Right ventricle myocardium superior (tissue), 1 donor: ENCODE measurements at regions not wholly inside any gene's neighbourhood (a gene's known extent, or its start where the extent isn't known, plus 50 kb on each side); places are given as distances from the start of the nearest gene placed in this dataset.

ENCODE experiments used
- ATAC-seq: fragments of 200-7000 bp; cut with Tn5 transposase; one replicate; pipeline ENCODE4 v1.9.1; 2020; ENCODE audit warnings: mild to moderate bottlenecking; ENCODE audit not compliant: poor library complexity
- DNase-seq: peaks from one replicate; pipeline ENCODE4 v3.0.0-alpha.2; 2020
- intact Hi-C: fragments of 100-400 bp; cut with DNase I; formaldehyde crosslinking; loops from one replicate; pipeline ENCODE4 v1.11.2; 2022
- donor health status: DM: no; HTN: yes; CAD: no; lungs with severe emphysema.

GRCh38 chr11:105553025-105553424, 56.8 kb upstream of the GRIA4 start:
- intact Hi-C loops, result no loop called here
- ATAC-seq (no peak), DNase-seq (no peak)

- ATAC-seq (no peak), DNase-seq (no peak)
- intact Hi-C loops, result no loop called here
These were observed 61.5 kb upstream of the GRIA4 start for GRCh38 chr11:105548359-105548758.

GRCh38 chr11:105538588-105538987, 71.3 kb upstream of the GRIA4 start:
- ATAC-seq (no peak), DNase-seq (no peak)
- intact Hi-C loops, result no loop called here

GRCh38 chr11:105537531-105537930, 72.3 kb upstream of the GRIA4 start:
- intact Hi-C loops, result no loop called here
- no peak for DNase-seq
- ATAC-seq, result no peak

GRCh38 chr11:105524286-105524685, 85.6 kb upstream of the GRIA4 start:
- intact Hi-C loops, result no loop called here
- ATAC-seq (peak; percentile 87), DNase-seq (no peak)

- peak; percentile 85 for ATAC-seq
- intact Hi-C loops, result no loop called here
- DNase-seq, result no peak
These were observed 89.0 kb upstream of the GRIA4 start for GRCh38 chr11:105520706-105521345.

GRCh38 chr11:105507496-105508254, 102.2 kb upstream of the GRIA4 start:
- DNase-seq, result no peak
- ATAC-seq, result no peak
- intact Hi-C loops, result no loop called here

- no peak for ATAC-seq
These were observed 117.9 kb upstream of the GRIA4 start for GRCh38 chr11:105492010-105492409.

GRCh38 chr11:105491394-105491793, 118.5 kb upstream of the GRIA4 start:
- intact Hi-C loops, result no loop called here
- no peak for DNase-seq

More at GRCh38 chr11:105492010-105492409, 117.9 kb upstream of the GRIA4 start:
- intact Hi-C loops, result no loop called here
- no peak for DNase-seq

GRCh38 chr11:105490333-105490732, 119.5 kb upstream of the GRIA4 start:
- ATAC-seq (no peak), DNase-seq (no peak)
- intact Hi-C loops, result no loop called here

More at GRCh38 chr11:105491394-105491793, 118.5 kb upstream of the GRIA4 start:
- ATAC-seq, result no peak

- ATAC-seq (no peak), DNase-seq (no peak)
- intact Hi-C loops, result no loop called here
These were observed 120.4 kb upstream of the GRIA4 start for GRCh38 chr11:105489446-105489845.

- ATAC-seq, result no peak
- intact Hi-C loops, result no loop called here
- no peak for DNase-seq
These were observed 122.9 kb upstream of the GRIA4 start for GRCh38 chr11:105486929-105487328.

GRCh38 chr11:105469931-105470330, 139.9 kb upstream of the GRIA4 start:
- DNase-seq (no peak), ATAC-seq (no peak)
- intact Hi-C loops, result no loop called here

- DNase-seq, result no peak
- ATAC-seq, result peak; percentile 91
- intact Hi-C loops, result no loop called here
These were observed 141.7 kb upstream of the GRIA4 start for GRCh38 chr11:105468154-105468553.

- ATAC-seq, result no peak
- intact Hi-C loops, result no loop called here
- DNase-seq, result no peak
These were observed 143.2 kb upstream of the GRIA4 start for GRCh38 chr11:105466582-105467228.

GRCh38 chr11:105458071-105458470, 151.8 kb upstream of the GRIA4 start:
- DNase-seq (no peak), ATAC-seq (no peak)
- intact Hi-C loops, result no loop called here

GRCh38 chr11:105456950-105457349, 152.9 kb upstream of the GRIA4 start:
- DNase-seq (no peak), ATAC-seq (no peak)
- intact Hi-C loops, result no loop called here

- ATAC-seq (no peak), DNase-seq (no peak)
- intact Hi-C loops, result no loop called here
These were observed 160.7 kb upstream of the GRIA4 start for GRCh38 chr11:105449100-105449734.

GRCh38 chr11:105448703-105449079, 161.2 kb upstream of the GRIA4 start:
- intact Hi-C loops, result no loop called here
- DNase-seq, result no peak
- no peak for ATAC-seq
